ENCODE measurements at regions not wholly inside any gene's neighbourhood (a gene's known extent, or its start where the extent isn't known, plus 50 kb on each side); places are given as distances from the start of the nearest gene placed in this dataset.
"Not testable (repeated sequence)": the region's sequence is repeated elsewhere in the genome, so short reads cannot be mapped to it uniquely, and the experiment has no call there.

DNA sequence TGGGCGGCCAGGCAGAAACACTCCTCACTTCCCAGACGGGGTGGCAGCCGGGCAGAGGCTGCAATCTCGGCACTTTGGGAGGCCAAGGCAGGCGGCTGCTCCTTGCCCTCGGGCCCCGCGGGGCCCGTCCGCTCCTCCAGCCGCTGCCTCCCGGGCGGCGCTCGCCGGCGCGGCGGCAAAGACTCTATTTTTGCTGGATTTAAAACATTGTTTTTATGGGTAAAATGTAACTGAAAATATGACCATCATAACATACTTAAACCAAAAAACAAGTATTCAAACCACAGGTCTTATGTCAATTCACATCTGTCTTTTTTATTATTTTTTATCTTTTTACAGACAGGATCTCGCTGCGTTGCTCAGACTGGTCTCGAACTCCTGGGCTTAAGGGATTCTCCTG, 65.9 kb upstream of the SLC35C1 start:
- TF ChIP-seq, protein P1, sequence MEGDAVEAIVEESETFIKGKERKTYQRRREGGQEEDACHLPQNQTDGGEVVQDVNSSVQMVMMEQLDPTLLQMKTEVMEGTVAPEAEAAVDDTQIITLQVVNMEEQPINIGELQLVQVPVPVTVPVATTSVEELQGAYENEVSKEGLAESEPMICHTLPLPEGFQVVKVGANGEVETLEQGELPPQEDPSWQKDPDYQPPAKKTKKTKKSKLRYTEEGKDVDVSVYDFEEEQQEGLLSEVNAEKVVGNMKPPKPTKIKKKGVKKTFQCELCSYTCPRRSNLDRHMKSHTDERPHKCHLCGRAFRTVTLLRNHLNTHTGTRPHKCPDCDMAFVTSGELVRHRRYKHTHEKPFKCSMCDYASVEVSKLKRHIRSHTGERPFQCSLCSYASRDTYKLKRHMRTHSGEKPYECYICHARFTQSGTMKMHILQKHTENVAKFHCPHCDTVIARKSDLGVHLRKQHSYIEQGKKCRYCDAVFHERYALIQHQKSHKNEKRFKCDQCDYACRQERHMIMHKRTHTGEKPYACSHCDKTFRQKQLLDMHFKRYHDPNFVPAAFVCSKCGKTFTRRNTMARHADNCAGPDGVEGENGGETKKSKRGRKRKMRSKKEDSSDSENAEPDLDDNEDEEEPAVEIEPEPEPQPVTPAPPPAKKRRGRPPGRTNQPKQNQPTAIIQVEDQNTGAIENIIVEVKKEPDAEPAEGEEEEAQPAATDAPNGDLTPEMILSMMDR (IDR thresholded peaks at IDR 0.05; ENCODE audit: insufficient read depth, low read depth, low read length) = not testable (repeated sequence)
- not testable (repeated sequence) for TF ChIP-seq EZH2 (IDR thresholded peaks at IDR 0.05; ENCODE audit: insufficient read depth, low read length)
